ENCODE measurements at regions not wholly inside any gene's neighbourhood (a gene's known extent, or its start where the extent isn't known, plus 50 kb on each side); places are given as distances from the start of the nearest gene placed in this dataset.

GRCh38 chr2:23280401-23280800 lies 104.6 kb upstream of the KLHL29 start:
- Mint-ChIP-seq H3K27ac (ENCODE audit: unreplicated experiment) (no peak overlapping the region), H3K36me3 (ENCODE audit: low read depth) (no peaks in the 10 kb centered on the region), H3K4me3 (no peak overlapping the region), H3K4me1 (peaks cover 8% of the 10 kb centered on the region), H3K9me3 (peaks cover 3% of the 10 kb centered on the region), H3K27me3 (ENCODE audit: low read depth) (no peaks in the 10 kb centered on the region)
- no peak for TF ChIP-seq CTCF (conservative IDR thresholded peaks at IDR 0.05)
- no peak for DNase-seq (ENCODE audit: low read depth, low spot score)

- DNase-seq (ENCODE audit: low read depth, low spot score), result no peak
- H3K9me3 Mint-ChIP-seq, result peaks cover 3% of the 10 kb centered on the region
- H3K27ac Mint-ChIP-seq (ENCODE audit: unreplicated experiment), result no peak overlapping the region
- peaks cover 32% of the 10 kb centered on the region for H3K4me1 Mint-ChIP-seq
- no peak overlapping the region for H3K4me3 Mint-ChIP-seq
- H3K27me3 Mint-ChIP-seq (ENCODE audit: low read depth), result no peaks in the 10 kb centered on the region
- H3K36me3 Mint-ChIP-seq (ENCODE audit: low read depth), result no peaks in the 10 kb centered on the region
- TF ChIP-seq CTCF (conservative IDR thresholded peaks at IDR 0.05), result no peak
These were observed 101.3 kb upstream of the KLHL29 start for GRCh38 chr2:23283653-23284052.

GRCh38 chr2:23285091-23285800 lies 99.7 kb upstream of the KLHL29 start:
- Mint-ChIP-seq H3K9me3 (peaks cover 3% of the 10 kb centered on the region), H3K27me3 (ENCODE audit: low read depth) (no peaks in the 10 kb centered on the region), H3K27ac (ENCODE audit: unreplicated experiment) (no peak overlapping the region), H3K4me3 (no peak overlapping the region), H3K4me1 (peaks cover 32% of the 10 kb centered on the region), H3K36me3 (ENCODE audit: low read depth) (no peaks in the 10 kb centered on the region)
- TF ChIP-seq CTCF (conservative IDR thresholded peaks at IDR 0.05), result no peak
- no peak for DNase-seq (ENCODE audit: low read depth, low spot score)

GRCh38 chr2:23286031-23286757 lies 98.8 kb upstream of the KLHL29 start:
- DNase-seq (ENCODE audit: low read depth, low spot score), result no peak
- no peak for TF ChIP-seq CTCF (conservative IDR thresholded peaks at IDR 0.05)
- Mint-ChIP-seq H3K27ac (ENCODE audit: unreplicated experiment) (no peak overlapping the region), H3K4me3 (no peak overlapping the region), H3K36me3 (ENCODE audit: low read depth) (no peaks in the 10 kb centered on the region), H3K4me1 (peaks cover 32% of the 10 kb centered on the region), H3K9me3 (peaks cover 3% of the 10 kb centered on the region), H3K27me3 (ENCODE audit: low read depth) (no peaks in the 10 kb centered on the region)

GRCh38 chr2:23286758-23287704 lies 97.9 kb upstream of the KLHL29 start:
- no peaks in the 10 kb centered on the region for H3K36me3 Mint-ChIP-seq (ENCODE audit: low read depth)
- H3K27me3 Mint-ChIP-seq (ENCODE audit: low read depth), result no peaks in the 10 kb centered on the region
- peaks cover 32% of the 10 kb centered on the region for H3K4me1 Mint-ChIP-seq
- no peak for DNase-seq (ENCODE audit: low read depth, low spot score)
- no peak overlapping the region for H3K27ac Mint-ChIP-seq (ENCODE audit: unreplicated experiment)
- TF ChIP-seq CTCF (conservative IDR thresholded peaks at IDR 0.05), result no peak
- no peak overlapping the region for H3K4me3 Mint-ChIP-seq
- peaks cover 3% of the 10 kb centered on the region for H3K9me3 Mint-ChIP-seq

Measured in neural crest cell (in vitro differentiated cells).